ENCODE measurements at regions not wholly inside any gene's neighbourhood (a gene's known extent, or its start where the extent isn't known, plus 50 kb on each side); places are given as distances from the start of the nearest gene placed in this dataset.

DNA sequence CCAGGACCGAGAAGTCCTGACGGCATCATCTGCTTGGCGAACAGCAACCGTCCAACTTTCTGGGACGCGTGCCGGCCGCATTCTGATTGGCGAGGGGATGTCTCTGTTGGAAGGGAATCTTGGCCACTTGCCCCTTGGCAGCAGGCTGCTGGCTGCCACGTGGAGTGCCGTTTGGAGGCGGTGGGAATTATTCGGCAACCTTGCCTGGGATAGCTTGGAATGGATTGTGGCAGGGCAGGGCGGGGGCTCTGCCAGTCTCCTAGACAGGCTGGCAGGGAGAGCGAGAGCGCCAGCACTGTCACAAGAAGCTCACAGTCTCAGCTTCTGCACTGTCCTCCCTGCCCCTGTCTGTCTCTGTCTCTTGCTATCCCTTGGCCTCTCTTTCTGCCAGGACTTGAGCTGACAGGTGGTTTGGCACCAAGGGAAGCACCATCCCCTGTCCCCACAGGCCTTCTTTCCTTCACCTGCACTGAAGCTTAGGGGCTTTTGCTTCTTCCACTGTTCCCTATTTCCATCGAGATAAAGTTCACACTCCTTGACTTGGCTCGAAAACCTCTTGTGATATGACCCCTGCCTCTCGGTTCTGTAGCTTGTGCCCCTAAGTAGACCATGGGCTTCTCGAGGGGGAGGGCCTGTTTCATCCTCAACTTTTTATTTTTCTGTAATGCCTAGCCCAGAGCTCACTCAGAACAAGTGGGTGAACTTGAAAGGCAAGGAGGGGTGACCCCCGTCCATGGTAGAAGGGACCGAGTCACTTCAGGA lies 201.9 kb downstream of the PHETA1 start:
- TF ChIP-seq, protein P1, sequence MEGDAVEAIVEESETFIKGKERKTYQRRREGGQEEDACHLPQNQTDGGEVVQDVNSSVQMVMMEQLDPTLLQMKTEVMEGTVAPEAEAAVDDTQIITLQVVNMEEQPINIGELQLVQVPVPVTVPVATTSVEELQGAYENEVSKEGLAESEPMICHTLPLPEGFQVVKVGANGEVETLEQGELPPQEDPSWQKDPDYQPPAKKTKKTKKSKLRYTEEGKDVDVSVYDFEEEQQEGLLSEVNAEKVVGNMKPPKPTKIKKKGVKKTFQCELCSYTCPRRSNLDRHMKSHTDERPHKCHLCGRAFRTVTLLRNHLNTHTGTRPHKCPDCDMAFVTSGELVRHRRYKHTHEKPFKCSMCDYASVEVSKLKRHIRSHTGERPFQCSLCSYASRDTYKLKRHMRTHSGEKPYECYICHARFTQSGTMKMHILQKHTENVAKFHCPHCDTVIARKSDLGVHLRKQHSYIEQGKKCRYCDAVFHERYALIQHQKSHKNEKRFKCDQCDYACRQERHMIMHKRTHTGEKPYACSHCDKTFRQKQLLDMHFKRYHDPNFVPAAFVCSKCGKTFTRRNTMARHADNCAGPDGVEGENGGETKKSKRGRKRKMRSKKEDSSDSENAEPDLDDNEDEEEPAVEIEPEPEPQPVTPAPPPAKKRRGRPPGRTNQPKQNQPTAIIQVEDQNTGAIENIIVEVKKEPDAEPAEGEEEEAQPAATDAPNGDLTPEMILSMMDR (IDR thresholded peaks at IDR 0.05; ENCODE audit: control extremely low read depth in 1 of 3, insufficient read depth in 1 of 3, low read depth in 1 of 3, low read length in 3 of 3), result no peak
- TF ChIP-seq TAF1 (IDR thresholded peaks at IDR 0.05; ENCODE audit: low read depth, low read length) (no peak), RFX5 (IDR thresholded peaks at IDR 0.05; ENCODE audit: borderline replicate concordance, low read depth, low read length) (no peak), SP1 (IDR thresholded peaks at IDR 0.05; ENCODE audit: low read depth, low read length) (no peak), HDAC2 (IDR thresholded peaks at IDR 0.05; ENCODE audit: borderline replicate concordance in 1 of 2, low read depth in 2 of 2, low read length in 2 of 2) (no peak), ZNF274 (IDR thresholded peaks at IDR 0.05; ENCODE audit: borderline replicate concordance, extremely low read depth, low read length) (no peak), BACH1 (IDR thresholded peaks at IDR 0.05; ENCODE audit: low read length) (no peak), JUN (IDR thresholded peaks at IDR 0.05; ENCODE audit: low read depth, low read length) (no peak), EP300 (IDR thresholded peaks at IDR 0.05; ENCODE audit: borderline replicate concordance in 1 of 2, low read depth in 2 of 2, low read length in 2 of 2) (no peak)
- TF ChIP-seq, protein P2, sequence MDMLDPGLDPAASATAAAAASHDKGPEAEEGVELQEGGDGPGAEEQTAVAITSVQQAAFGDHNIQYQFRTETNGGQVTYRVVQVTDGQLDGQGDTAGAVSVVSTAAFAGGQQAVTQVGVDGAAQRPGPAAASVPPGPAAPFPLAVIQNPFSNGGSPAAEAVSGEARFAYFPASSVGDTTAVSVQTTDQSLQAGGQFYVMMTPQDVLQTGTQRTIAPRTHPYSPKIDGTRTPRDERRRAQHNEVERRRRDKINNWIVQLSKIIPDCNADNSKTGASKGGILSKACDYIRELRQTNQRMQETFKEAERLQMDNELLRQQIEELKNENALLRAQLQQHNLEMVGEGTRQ (IDR thresholded peaks at IDR 0.05; ENCODE audit: low read length), result no peak
